HG03439 (cell line): ENCODE measurements at regions not wholly inside any gene's neighbourhood (a gene's known extent, or its start where the extent isn't known, plus 50 kb on each side); places are given as distances from the start of the nearest gene placed in this dataset.

Source experiments
- ATAC-seq: cut with Tn5 transposase; IDR thresholded peaks from one replicate; pipeline ENCODE4 v1.9.1; 2021; ENCODE audit warnings: mild to moderate bottlenecking, moderate library complexity; ENCODE audit not compliant: unreplicated experiment

DNA sequence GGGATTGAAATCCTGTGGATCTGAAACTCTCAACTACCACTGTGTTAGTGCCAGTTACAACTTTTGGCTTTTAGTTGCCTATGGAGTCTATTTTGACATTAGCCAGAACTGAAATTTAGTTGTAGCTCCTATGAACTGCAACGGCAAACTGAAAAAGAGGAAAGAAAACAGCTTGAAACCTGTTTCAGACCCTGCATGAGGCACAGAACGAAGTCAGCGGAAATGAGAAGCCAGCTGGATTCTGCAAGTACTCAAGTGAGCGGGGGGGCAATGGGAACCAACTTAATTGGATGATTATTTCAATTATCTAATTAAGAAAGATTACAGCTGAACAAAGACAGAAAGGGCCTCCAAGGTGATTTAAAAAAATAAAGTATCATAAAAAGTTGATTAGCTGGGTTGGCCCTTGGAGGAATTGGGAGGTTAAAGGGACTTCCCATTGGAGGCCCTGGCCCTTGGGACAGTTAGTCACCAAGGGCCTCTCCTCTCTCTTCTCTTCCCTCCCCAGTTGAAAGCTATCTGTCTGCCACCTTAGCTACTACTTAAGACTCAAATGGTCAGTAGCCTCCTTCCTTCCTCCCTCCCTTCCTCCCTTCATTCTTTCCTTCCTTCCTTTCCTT lies 352.1 kb downstream of the SHQ1 start:
- ATAC-seq, result no peak

DNA sequence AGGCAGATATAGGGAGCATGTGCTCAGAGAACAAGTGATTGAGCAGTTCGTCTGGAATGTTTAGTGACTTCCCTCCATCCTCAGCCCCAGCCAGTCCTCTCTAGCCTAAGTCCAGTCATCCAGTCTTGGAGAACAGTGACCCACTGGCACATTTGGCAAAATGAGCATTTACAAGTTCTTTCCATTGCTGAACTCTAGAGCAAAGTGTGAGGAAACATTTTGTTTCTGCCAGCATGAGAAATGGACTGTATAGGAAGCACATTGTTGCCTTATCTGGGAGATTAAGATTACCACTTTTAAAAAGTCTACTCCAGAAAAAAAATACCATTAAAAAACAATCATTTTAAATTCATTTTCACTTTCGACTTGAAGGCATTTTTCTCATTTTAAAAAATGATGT lies 353.6 kb downstream of the SHQ1 start:
- no peak for ATAC-seq

DNA sequence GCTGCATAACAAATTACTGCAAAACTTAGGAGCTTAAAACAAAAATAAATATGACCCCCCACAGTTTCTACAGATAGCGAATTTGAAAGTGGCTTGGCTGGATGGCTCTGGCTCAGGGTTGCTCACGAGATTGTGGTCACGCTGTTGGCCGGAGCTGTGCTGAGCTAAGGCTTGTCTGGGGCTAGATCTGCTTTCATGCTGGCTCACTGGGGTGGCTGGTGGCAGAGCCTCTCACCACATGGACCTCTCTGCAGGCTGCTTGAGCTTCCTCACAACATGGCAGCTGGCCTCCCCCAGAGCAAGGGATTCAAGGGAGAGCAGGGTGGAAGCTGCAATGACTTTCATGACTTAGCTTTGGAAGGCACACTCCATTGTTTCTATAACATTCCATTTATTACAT lies 354.1 kb downstream of the SHQ1 start:
- ATAC-seq, result no peak

DNA sequence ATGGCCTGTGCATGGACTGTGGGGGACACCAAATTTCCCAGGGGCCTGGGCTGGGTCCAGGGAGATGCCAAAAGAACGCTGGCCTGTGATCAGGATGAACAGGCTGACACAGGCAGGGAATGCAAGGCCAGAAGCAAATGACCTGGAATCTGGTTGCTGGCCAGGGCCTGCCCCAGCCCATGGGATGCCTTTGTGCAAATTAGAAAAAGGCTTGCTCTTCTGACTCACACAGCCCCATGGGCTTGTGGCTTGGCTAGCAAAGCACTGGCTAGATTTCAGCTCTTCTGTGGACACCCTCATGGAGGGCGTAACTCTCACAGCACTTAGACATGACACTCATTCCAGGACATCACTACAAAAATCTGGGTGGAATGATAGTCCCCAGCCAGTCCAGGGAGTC lies 356.0 kb downstream of the SHQ1 start:
- no peak for ATAC-seq

DNA sequence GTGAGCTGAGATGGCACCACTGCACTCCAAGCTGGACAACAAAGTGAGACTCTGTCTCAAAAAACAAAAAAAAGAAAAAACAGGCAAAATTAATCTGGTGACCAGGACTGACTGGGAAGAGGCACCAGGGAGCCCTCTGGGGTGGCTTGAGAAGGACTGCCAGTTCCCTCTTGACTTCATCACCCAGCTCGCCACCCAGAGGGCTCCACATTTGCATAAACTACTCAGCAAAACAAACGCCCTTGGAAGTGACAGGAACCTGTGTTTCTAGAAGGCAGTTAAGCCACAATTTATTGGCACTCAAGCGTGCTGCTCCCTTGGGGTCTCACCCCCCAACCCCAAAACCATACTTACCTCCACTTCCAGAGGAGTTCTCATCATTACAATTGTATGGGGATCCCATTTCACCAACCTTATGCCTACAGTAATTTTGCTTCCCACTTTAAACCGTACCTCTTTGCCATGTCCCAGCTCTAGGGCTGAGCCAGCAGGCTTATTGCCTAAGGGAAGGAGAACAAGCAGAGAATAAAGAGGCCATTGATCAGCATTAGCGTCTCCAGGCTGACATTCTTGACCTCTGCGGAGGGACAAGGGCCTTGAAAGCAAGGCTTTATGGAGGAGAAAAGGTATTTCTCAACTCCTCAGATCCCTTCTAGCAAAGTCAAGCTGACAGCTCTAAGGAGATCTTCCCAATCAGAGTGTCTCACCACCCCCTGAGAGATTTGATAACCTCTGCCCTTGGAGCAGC lies 357.4 kb downstream of the SHQ1 start:
- ATAC-seq, result no peak

DNA sequence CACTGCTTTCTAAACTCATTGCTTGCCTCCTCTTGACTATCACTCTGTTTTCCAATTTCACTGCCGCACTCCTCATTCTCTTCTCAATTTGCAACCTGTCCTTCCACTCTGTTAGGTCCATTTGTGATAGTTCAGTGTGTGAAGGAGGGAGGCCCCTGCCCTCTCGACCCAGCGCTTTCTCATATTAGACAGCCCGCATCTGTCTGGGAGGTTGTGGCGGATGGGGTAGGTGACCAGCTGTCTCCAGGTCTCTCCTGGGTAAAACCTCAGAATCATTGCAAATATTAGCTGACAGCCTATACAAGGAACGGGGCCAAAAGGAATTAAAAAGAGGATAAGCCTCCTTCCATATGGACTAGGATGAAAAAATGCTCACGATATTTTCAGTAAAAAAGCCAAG lies 358.3 kb downstream of the SHQ1 start:
- no peak for ATAC-seq

DNA sequence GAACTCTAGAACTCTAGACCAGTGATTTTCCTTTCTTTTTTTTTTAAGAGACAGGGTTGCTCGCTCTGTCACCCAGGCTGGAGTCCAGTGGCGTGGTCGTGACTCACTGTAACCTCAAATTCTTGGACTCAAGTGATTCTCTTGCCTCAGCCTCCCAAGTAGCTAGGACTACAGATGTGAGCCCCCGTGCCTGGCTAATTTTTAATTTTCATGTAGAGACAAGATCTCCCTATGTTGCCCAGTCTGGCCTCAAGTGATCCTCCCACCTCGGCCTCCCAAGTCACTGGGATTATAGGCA lies 359.6 kb downstream of the SHQ1 start:
- no peak for ATAC-seq

DNA sequence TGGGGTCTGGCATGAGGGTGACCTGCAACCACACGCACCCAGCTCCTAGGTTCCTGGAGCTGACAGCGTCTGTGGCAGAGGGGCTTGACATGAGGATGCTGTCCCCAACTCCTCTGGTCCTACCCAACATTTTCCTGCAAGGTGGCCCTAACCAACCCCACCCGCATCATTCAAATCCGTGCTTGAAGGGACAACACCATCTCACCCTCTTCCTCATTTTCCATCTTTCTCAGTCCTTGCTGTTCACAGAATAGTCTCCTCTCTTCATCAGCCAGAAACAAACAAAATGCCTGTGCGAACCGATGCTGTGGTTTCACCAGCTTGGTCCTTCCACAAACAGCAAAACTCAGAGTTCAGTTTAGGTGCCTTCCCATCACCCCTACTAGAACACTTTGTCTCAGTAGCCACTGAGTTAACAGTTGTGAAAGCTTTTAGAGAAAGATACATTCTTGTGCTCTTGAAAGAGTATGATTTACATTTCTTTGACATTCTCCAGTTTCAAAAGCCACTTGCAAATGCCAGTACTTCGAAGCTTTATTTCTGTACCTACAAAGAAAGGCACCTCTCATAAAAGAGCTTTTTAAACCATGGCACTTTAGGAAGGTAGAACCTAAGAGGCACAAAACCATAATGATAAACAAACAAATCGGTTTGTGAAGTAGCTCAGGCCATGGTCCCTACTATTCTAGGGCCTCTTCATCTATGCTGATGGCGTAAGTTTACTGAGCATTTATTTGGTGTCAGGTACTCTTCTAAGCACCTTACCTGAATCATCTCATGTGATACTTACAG lies 360.1 kb downstream of the SHQ1 start:
- no peak for ATAC-seq

DNA sequence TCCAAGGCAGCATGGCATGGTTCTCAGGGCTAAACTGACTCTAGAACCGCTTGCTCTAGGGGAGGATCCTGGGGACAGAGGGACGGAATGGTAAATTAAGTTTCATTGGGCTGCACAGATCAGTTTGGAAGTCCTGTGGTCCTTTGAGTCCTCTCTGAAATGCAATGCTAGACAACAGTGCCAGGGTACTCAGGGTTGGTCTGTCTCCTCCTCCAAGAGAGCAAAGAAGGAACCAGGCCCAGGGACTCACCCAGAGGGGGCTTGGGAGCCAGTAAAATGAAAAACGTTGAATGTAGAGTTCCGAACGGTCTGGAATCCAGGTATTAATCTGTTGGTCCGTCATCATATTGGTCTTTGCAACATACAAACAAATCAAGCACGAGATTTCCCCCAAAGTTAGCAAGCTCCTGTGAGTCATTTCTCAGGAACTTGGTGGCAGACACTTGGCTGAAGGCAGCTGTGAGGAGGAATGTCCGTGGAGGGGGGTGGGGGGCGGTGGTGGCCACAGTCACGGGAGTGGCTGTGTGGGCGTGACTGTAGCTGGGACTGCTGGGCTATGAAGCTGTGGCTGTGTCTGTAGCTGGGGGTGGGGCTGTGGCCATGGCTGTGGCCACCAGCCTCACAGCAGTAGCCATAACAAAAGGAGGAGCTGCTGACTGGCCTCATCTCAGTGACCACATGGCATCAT lies 361.0 kb downstream of the SHQ1 start:
- ATAC-seq, result no peak

DNA sequence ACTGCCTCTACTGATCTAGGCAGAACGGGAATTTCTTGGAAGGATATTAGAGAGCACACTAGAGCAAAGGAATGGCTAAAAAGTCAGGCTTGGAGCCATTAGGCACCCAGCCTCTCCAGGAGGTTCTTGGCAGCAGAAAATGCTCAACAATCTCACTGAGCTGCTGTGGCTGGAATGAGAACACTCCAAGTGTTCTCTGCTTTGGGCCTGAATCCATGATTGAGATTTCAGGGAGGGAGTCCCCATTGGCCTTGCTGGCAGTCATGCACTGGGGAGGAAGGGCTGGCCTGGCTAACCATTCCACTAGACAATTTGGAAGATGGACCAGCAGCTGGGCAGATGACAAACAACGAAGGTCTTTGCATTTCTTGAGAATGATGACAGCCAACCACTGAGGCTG lies 362.6 kb downstream of the SHQ1 start:
- ATAC-seq, result no peak

DNA sequence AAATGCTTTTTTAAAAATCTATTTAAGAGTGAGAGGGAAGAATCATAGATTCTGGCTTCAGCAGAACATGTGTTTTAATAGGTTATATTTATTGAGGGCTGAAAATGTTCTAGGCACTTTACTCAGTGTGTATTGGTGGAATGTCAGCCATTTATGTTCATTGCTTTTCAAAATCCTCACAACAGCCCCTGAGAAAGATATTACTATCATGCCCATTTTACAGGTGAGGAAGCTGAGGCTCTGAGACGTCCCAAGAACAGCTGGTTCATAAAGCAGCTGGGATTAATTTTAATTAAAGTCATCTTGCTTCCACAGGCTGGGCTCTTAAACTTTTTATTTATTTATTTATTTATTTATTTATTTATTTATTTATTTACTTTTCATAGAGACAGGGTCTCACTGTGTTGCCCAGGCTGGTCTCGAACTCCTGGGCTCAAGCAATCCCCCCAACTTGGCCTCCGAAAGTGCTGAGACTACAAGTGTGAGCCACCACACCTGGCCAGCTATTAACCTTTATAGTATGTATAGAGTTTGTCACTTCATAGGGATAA lies 364.6 kb downstream of the SHQ1 start:
- ATAC-seq, result no peak

DNA sequence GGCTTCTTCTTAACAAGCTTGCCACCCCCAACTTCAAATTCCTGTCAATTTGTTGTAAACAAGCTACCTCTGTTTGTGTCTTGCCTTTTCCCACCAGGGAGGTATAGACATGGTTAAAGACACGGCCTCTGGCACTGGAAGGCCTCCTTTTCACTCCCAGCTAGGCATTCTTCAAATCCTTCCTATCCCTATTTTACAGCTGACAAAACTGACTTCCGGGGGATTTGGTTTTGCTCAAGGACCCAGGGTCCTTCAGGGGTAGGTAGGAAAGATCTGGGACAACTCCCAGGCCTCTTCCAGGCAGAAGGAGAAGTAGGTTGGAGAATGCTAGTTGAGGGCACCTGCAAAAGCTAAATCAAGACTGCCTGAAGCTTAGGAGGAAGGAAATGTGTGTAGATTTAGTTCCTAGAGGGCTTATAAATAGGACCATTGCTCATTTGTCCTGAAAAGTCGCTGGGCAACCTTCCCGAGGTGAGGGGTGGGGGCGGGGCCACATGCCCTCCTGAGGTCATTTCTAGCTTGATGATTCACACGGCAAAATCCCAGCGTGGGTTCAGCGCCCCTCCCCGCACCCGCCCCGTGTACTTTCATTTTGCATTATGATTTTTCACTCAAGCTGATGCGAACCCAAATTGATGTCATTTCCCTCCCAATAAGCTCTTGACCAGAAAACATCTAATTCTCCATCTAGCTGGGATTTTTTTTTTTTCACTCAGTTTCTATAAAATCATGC lies 365.5 kb downstream of the SHQ1 start:
- ATAC-seq, result peak; percentile 56

DNA sequence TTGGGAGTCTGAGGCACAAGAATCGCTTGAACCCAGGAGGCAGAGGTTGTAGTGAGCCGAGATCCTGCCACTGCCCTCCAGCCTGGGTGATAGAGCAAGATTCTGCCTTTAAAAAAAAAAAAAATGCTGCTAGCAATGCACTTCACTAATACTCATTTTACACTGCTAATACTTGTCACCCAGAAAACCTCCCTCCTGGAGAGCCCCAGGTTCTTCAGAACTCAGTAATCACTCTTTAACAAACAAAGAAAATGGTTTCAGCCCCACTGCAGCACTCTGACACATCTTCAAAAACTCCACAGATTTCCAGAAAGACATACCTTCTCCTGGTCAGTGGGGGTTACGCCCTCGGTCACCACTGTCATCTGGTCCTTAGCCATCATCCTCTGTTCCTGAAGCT lies 366.7 kb downstream of the SHQ1 start:
- no peak for ATAC-seq

DNA sequence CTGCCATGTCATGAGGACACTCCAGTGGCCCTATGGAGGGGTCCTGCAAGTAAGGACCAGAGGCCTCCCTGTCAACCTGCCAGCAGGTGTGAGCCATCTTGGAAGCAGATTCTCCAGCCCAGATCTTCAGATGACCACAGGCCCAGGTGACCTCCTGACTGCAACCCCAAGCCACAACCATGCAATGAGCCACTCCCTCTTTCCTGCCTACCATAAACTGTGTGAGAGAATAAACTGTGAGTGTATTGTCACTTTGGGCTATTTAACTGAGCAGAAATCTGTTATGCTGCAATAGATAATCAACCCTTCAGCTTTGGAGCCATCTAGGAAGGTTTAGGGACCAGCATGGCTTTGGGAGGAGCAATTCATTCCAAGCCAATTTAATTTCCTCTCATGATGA lies 367.9 kb downstream of the SHQ1 start:
- ATAC-seq, result no peak

DNA sequence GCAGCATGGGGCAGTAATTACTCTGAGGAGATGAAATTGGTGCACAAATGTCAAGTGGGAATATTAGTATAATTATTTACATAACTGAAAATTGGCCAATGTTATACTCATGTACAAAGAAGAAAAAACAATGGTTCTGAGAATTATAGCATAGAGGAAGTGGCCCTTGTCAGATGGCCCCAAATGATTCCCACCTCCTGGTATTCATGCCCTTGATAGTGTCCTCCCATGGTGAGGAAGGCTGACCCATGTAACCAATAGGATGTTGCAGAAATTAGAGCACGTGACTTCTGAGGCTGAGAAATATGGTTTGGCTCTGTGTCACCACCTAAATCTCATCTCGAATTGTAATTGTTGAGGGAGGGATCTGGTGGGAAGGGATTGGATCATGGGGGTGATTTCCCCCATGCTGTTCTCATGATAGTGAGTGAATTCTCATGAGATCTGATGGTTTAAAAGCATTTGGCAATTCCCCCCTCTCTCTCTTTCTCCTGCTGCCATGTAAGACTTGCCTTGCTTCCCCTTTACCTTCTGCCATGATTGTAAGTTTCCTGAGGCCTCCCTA lies 368.5 kb downstream of the SHQ1 start:
- ATAC-seq, result no peak

DNA sequence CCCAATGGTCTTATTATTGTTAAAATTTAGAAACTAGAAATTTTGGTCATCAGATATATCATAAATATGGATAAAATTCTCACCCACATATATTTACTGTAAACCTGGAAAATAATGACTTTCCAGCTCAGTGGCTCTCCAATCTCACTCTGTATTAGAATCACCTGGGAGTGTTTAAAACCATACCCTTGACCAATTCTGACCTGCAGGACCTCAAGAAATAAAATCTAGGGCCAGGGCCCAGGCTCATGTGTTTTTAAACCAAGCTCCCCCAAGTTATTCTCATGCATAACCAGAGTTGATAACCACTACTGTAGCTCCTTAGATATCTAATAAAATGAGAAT lies 372.1 kb downstream of the SHQ1 start:
- no peak for ATAC-seq

DNA sequence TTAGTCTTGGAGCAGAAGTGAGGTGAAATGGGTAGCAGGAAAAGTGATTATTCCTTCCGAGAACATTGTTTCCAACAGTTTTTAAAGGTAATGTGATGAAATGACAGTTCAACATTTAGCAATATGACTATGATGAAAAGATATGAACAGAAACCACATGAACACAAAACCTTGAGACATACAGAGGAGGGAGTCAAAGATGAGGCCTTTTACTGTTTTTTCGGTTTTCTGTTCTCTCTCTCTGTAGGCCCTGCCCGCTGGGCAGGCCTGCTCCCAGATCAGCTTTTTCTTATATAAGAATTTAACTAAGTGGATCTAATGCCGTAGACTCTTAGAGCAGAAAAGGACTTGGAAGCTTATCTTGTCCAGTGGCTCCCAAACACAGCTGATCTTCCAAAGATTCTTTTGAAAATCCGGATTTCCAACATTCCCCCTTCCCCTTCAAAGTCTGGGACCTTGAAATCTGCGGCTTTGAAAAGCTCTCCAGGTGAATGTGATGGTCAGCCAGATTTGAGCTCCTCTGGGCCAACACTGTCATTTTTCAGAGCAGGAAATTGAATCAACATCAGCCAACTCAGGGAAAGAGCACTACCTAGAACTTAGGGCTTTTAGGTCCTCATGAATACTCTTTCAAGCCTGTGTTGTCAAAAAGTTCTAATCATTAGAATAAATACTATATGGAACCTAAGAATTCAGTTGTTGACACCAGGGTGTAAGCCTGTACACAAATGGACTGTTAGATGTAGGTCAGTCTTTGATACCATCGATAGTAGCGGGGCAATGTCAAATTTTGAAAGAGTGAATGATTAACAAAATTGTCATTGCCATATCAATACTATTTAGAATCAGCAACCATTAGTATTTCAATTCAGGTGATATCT lies 372.7 kb downstream of the SHQ1 start:
- no peak for ATAC-seq

DNA sequence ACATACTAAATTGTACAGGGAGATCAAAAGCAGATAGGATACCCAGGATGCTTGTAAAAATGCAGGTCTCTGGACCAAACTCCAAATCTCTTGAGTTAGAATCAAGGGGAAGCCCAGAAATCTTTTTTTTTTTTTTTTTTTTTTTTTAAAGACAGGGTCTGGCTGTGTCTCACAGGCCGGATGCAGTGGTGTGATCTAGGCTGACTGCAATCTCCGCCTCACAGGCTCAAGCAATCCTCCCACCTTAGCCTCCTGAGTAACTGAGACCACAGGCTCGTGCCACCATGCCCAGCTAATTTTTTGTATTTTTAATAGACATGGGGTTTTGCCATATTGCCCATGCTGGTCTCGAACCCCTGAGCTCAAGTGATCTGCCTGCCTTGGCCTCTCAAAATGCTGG lies 373.5 kb downstream of the SHQ1 start:
- ATAC-seq, result no peak

DNA sequence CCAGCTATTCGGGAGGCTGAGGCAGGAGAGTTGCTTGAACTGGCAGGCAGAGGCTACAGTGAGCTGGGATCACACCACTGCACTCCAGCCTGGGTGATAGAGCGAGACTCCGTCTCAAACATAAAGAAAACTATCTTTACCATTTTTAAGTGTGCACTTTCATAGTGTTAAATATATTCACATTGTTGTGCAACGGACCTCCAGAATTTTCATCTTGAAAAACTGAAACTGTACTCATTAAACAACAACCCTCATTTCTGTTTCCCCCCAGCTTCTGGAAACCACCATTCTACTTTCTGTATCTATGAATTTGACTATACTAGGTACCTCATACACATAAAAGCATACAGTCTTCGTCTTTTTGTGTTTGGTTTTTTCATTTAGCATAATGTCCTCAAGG lies 375.1 kb downstream of the SHQ1 start:
- ATAC-seq, result peak; percentile 96
